AG09309 (cell line): ENCODE measurements at regions not wholly inside any gene's neighbourhood (a gene's known extent, or its start where the extent isn't known, plus 50 kb on each side); places are given as distances from the start of the nearest gene placed in this dataset.

Experiments used
- DNase-seq: peaks from one replicate; pipeline ENCODE4 v3.0.0-alpha.2; 2010; ENCODE audit warnings: low read depth
- H3K4me3 ChIP-seq: 2 replicates; pipeline ENCODE4 v1.5.1; 2011; ENCODE audit warnings: mild to moderate bottlenecking, low read depth, low read length, moderate library complexity; ENCODE audit not compliant: control insufficient read depth
- CTCF ChIP-seq: IDR thresholded peaks from 2 replicates; pipeline ENCODE4 v1.5.1; 2011; ENCODE audit warnings: mild to moderate bottlenecking, low read depth, low read length, inconsistent platforms; ENCODE audit not compliant: insufficient read depth, control insufficient read depth; ENCODE audit errors: missing control alignments

DNA sequence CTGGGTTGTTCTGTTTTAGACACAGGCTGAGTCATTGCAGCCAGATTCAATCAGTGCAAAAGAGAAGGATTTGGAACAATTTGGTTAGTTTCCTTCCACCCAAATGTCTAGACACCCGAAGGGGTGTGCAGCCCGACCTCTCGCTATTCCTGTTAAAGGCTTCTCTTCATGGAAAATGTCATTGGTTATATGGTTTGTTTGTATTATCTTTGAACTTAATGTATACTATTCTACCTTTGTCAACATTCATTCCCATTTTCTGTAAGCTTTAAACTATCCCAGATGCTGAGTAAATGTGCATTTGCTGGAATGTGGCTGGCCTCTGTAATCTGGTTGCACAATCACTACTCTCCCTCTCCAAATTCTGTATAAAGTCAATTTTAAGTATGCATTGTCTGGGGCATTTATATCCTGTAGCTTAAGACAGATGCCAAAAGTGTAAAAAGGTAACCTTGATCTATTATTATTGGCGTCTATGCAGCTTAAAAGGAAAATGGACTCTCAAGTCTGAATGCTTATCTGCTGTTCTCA, 80.4 kb upstream of the RND3 start:
- no peak overlapping the region for H3K4me3 ChIP-seq
- TF ChIP-seq CTCF = no peak
- DNase-seq = no peak

GRCh38 chr2:150566289-150566688, 78.8 kb upstream of the RND3 start:
- DNase-seq = no peak
- H3K4me3 ChIP-seq = no peak overlapping the region
- no peak for TF ChIP-seq CTCF

- TF ChIP-seq CTCF = no peak
- DNase-seq = no peak
- no peak overlapping the region for H3K4me3 ChIP-seq
Observed at GRCh38 chr2:150561076-150561475, 73.6 kb upstream of the RND3 start.

DNA sequence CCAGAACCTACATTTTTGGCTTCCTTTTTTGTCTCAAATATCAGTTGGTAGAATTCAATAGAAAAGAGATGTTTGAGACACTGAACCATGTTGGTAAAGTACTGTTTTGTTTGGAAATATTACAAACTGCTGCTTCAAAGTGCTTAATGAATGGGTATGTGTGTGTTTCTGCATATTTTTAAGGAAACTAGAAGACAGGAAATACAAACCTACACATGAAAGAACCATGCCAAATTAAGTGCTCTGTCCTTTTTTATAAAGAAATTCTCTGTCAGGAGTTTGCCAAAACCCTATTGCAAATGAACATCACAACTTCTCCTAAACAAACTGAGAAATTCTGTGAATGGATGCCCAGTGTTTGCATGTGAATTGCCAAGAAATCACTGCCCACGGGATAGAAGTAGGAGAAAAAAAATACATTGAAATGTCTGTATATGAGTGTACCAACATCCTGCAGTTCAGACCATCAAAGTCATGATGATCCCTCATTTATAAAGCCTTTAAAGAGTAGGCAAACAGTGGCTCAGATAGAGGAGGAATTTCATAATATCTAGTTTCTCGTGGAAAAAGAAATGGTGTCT, 69.6 kb upstream of the RND3 start:
- no peak for TF ChIP-seq CTCF
- DNase-seq = no peak
- H3K4me3 ChIP-seq = no peak overlapping the region

- DNase-seq = no peak
- no peak overlapping the region for H3K4me3 ChIP-seq
- no peak for TF ChIP-seq CTCF
Observed at GRCh38 chr2:150555611-150556356, 68.3 kb upstream of the RND3 start.

DNA sequence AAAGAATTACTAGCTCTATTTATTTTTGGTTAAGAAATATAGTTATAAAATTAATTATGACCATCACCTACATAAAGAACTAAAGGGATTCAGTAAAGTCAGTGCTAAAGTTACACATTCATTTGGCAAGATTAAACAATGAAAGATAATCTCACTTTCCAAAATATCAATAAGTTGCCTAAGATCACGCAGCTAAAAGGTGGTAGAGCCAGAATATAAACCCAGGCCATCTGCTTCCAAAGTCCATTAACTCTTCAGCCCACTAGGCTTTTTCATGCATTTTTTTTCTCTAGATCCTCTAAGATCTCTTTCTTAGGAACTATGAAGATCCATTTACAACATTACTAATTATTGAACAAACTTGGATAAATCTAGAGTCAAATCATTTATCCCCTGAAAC, 66.6 kb upstream of the RND3 start:
- no peak for DNase-seq
- TF ChIP-seq CTCF = no peak
- H3K4me3 ChIP-seq = no peak overlapping the region
